ENCODE measurements at regions not wholly inside any gene's neighbourhood (a gene's known extent, or its start where the extent isn't known, plus 50 kb on each side); places are given as distances from the start of the nearest gene placed in this dataset.
"Not testable (repeated sequence)": the region's sequence is repeated elsewhere in the genome, so short reads cannot be mapped to it uniquely, and the experiment has no call there.

DNA sequence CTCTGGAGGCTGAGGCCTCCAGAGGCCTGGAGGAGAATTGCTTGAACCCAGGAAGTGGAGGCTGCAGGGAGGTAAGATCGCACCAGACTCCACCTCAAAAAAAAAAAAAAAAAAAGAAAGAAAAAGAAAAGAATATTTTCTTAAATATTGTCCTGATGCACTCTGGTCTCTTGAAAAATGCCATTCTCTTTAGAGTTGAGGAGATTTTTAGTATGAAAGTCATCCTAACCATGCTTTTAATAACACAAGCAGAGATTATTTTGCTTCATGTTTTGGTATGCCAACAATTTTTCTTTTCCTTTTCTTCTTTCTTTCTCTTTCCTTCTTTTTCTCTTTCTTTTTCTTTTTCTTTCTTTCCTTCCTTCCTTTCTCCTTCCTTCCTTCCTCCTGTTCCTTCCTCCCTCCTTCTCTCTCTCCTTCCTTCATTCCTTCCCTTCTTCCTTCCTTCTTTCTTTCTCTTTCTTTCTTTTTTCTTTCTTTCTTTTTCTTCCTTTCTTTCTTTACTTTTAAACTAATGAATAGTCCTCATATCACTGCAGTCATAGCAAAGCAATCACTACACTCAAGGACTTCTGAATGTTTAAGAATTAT, 116.9 kb upstream of the CCNH start:
- DNase-seq (ENCODE audit: low read depth): no peak

DNA sequence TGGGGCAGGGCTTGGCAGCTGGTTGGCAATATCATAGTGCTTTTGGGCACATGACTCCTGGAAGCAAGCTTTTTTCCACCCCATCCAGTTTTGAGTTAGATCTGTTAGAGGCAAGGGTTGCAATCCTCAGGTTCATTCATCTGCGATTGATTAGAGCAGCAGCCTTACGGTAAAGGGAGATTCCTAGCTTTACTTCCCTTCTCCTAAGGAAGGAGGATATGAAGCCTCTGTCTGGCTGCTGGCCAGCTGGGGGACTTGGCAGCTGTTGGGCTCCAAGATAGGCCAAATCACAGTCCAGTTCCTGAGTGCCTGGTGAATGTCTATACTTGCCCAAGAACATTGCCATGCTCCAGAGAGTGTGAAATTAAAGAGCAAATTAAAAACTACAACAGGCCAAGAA, 113.4 kb upstream of the CCNH start:
- DNase-seq (ENCODE audit: low read depth): no peak

DNA sequence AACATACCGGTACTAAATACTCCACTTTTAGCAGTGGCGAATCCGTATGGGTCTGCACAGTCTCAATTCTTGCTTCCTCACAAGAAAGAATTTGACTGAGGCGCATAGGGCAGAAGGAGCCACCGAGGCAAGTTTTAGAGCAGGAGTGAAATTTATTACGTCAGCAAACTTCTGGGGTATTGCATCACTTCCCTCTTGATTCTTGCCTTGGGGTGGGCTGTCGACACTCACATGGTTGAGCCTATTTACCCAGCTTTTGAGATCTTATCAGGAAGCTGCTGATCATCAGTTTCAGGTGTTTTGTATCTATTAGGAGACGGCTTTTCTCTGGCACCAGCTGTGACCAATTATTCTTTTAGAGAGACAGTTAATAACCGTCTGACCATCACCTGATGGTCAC, 111.5 kb upstream of the CCNH start:
- DNase-seq (ENCODE audit: low read depth): no peak

DNA sequence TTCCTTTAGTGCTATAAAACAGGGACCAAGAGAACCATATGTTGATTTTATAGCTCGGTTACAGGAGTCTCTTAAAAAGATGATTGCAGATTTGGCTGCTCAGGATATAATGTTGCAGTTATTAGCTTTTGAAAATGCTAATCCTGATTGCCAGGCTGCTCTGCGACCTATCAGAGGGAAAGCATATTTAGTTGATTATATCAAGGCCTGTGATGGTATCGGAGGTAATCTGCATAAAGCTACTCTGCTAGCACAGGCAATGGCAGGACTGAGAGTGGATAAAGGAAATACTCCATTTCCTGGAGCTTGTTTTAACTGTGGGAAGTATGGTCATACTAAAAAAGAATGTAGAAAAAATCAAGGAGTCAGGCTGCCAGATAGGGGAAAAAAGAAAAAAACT, 99.0 kb upstream of the CCNH start:
- not testable (repeated sequence) for DNase-seq (ENCODE audit: low read depth)

DNA sequence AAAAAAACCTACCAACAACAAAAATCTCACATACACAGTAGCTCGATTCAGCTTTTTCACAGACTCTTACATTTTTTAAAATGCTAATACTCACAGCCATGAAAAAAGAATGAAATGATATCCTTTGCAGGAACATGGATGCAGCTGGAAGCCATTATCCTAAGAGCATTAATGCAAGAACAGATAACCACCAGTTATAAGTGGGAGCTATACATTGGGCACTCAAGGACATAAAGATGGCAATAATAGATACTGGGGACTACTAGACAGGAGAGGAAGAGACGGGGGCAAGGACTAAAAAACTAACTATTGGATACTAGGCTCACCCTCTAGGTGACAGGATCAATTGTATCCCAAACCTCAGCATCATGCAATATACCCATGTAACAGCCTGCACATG, 90.3 kb upstream of the CCNH start:
- DNase-seq (ENCODE audit: low read depth): no peak

DNA sequence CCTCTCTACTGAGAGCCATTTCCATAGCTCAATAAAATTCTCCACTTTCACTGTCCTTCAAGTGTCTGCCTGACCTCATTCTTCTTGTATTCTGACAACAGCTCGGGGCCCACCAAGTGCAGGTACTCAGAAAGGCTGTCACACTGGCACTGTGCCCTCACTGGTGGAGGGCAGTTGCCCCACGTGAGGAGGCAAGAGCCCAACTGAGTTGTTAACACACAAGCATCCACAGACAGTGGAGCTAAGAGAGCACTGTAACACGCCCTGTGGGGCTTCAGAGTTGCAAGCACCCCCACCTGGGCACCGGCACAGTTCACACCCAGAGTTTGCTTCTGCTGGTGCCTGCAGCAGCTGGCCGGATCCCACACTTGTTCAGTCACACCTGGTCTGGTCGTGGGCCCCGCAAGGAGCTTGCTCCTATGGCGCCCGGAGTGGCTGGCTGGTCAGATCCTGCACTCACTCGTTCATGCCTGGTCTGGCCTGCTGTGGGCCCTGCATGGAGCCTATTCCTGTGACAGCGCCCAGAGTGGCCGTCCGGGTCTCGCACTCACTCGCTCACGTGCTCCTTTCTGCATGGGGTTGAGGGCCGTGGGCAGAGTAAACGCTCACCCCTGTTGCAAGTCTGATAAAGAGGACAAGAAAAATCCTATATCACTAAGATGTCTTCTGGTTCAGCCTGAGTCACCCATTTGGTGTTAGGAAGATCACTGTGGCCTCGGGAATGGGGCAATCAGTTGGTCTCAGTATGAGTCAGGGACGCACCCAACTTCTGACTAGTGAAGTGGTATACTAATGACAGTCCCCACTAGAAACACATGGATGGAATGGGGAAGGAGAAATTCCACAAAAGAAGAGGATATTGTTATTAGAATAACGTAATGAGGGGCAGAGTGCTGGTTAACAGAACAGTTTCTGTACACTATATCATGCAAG, 87.0 kb upstream of the CCNH start:
- DNase-seq (ENCODE audit: low read depth): no peak

All from fibroblast of gingiva (primary cell).